Hypothalamus (tissue), 51 donors: ENCODE measurements at regions not wholly inside any gene's neighbourhood (a gene's known extent, or its start where the extent isn't known, plus 50 kb on each side); places are given as distances from the start of the nearest gene placed in this dataset.
A peak's percentile ranks its signal among the peaks of the same experiment; 100 is the strongest.

Experiments used
- DNase-seq, 51 donors: peaks; one replicate each; lab custom pipeline; 2025; lab: John Stamatoyannopoulos, UW

DNA sequence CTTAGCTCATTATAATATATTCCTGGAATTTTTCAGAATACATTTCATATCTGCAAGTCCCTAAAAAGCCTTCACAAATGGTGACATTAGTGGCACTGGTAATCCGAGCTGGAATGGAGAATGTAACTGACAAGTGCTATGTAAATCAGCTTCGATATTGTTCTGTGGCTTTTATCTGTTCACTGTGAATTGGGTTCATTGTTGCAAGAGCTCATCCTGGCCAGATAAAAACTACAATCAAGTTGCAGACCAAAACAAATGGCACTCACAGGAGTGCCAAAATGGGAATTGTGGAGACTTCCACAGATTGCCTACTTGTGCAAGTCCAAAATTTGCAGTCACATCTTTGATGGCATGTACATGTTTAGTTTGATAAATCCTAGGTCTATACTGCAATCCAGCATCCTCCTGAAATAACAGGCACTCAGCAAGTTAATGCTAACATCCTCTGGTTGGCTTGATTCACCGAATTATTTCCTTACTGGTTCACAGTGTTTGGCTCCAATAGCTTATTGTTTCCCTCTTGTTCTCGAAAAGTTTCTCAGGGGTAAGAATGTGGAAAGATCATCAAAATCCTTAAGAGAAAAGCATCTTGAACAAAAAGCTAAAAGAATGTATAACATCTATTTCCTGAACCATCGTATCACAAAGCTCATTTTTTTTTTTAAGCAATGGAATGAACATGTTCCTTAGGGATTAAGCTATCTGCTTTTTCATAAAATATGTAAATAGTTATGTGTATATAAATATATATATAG is 904.9 kb downstream of the CENPC start:
- no peak for DNase-seq

DNA sequence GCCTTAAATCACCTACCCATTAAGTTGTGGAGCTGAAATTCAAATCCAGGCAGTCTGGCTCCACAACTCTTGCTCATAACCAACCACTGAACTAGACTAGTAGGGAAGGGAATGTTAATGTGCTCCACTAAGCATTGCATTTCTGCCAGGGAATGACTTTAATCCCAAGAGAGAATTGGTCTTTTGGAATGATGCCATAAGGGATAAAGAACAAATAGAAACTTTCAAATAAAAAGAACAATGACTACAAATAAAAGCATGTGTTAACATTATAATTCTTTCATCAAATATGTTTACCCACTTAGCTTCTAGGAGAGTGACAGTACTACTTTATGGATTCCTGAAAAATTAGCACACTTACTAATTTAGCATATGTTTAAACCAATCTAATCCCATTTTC is 905.9 kb downstream of the CENPC start:
- DNase-seq = no peak

DNA sequence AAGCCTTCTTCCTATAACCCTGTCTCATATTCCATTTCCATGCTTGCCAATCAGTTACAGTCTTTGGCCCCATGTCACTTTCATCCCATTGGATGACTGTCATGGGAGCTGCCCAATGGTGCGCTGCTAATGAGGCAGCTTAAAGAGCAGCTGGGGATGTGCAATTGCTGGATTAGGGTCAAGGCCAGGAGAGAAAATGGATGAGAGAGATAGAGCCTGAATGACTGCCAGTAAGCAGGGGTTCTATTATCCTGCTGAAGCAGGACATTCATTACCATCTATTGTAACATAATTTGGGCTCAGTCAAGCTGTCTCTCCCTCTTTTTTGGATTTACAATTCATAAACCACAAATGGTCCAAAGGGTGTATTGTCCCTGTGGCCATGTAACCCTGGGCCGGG is 909.0 kb downstream of the CENPC start:
- no peak for DNase-seq

DNA sequence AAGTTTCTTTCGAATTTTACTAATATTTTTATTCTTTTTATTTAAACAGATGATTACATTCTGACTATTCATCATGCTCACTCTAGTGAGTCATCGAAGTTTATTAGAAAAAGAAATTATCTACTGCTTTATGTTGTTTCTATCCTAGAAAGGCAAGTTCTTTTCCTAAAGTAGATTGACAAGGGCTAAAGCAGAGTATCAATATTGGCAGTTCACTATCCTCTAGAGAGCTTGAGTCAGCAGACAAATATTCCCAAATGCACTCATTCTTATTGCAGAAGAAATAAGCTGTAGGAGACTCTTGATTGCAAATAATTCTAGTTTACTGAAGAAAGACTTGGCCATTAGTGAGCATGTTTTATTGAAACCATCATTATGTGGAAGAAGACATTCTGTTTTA is 911.8 kb downstream of the CENPC start:
- DNase-seq = no peak

DNA sequence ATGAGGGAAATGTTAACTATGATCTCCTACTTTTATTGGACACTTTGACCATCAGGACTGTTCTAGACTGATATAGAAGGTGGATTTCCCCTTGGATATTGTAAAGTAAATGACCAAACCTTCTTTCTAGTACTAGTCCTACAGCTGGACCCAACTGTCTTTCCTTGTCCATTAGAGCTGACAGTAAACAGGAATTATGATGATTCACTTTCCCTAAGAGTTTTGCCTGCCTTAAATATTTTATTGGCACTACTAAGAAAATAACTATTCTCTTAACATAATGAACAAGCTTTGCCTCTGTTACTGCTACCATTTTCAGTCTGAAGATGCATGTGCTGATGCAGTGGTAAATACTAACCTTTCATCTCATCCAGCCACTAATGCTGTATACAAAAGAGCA is 915.4 kb downstream of the CENPC start:
- no peak for DNase-seq

DNA sequence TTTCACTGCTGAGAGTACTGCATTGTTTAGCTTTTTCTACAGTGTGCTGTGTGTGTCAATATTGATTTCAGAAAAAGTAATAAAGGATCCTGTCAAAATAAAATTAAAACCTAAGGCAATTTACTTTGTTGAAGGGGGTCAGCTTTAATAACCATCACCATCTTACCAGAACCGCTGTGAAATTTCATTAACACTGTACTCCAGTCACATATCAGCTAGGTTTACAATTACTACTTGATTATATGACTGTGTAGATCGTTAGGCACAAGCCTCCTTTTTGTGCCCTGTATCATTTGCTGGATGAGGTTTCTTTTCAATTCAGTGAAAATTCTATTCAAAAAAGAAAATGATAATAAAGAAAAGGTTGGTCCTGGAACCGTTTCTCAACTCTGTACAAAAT is 917.2 kb downstream of the CENPC start:
- no peak for DNase-seq

- DNase-seq = no peak
These were observed 919.8 kb downstream of the CENPC start for GRCh38 chr4:66625480-66625879.

GRCh38 chr4:66613591-66613990 is 931.7 kb downstream of the CENPC start:
- DNase-seq = no peak

DNA sequence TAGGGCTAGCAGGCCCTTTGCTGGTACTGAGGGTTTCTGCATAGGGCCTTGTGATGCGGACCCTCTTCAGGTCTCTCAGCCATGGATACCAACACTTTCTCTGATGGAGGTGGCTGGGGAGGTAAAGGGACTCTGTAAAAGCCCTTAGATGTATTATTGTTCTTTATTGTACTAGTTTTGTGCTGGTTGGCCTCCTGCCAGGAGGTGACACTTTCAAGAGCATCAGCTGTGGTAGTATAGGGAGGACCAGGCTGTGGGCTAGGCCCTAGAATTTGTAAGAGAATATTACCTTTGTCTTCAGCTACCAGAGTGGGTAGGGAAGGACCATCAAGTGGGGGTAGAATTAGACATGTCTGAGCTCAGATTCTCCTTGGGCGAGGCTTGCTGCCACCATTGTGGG is 936.3 kb downstream of the CENPC start:
- no peak for DNase-seq

GRCh38 chr4:66606908-66607307 is 936.6 kb upstream of the EPHA5 start:
- no peak for DNase-seq

GRCh38 chr4:66606215-66606614 is 935.9 kb upstream of the EPHA5 start:
- no peak for DNase-seq

DNA sequence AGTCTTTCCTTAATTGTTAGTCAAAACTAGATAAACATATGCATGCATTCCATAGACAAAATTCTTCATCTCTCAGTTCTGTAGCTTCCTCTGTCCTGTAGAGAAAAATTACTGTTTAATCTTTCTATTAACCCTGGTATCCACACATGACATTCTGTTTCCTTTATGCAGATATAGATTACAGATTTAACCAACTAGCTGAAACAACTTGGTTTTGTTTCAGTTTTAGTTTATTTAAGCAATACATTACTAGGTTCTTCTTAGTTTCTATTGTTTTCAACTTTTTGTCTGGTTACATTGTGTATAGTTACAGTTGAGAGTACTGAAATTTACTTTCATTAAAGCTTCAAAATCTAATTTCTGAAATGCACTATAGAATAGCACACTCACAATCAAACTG is 933.9 kb upstream of the EPHA5 start:
- no peak for DNase-seq

DNA sequence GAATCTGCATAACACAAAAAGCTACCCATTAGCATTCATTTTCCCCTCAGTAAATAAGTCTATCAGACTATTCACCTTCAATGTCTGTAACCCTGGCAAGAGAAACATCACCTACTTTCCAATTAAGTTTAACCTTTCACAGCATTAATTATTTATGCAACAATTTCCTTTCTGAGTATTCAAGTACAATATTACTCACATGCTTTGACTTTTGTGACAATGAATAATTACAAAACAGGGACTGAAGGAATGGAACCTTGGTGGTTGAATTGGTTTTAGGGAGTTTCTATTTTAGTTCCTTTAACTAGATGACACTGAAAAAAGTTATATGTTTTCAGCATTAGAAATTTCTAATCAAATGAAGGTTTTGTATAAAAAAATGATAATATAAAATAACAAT is 932.3 kb upstream of the EPHA5 start:
- DNase-seq = no peak

- no peak for DNase-seq
These were observed 921.7 kb upstream of the EPHA5 start for GRCh38 chr4:66591968-66592367.

DNA sequence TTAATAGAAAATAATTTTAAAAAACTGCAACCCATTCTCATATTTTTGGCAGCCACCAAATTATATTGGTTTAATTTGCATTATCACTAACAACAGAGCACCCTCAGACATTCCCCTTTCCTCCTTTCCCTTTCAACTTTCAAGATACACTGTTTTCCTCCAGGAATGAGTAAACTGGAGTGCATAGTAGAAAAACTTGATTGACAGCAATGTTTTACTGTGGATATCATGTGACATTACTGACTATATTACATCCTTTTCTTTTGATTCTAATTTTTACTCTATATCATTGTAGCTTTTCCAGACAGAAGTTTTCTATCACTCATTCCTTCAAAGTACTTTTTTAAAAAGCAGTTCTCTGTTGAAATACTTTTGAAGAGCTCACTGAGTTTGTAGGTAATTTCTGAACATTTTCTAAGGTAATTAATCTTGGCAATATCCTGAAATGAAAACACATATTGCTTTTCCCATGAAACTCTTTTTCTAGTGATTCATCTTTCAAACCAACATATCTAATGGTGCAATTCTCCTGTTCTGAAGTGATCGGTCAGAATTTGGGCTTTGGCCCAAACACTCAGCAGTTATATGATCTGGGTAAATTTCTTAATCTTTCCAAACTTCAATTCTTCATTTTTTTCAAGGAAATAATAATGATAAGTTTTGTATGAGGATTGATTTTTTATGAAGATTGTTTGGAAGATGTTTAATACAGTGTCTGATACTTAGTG is 920.4 kb upstream of the EPHA5 start:
- DNase-seq = no peak

GRCh38 chr4:66589183-66589582 is 918.9 kb upstream of the EPHA5 start:
- DNase-seq = no peak

- DNase-seq = no peak
These were observed 915.5 kb upstream of the EPHA5 start for GRCh38 chr4:66585767-66586166.

DNA sequence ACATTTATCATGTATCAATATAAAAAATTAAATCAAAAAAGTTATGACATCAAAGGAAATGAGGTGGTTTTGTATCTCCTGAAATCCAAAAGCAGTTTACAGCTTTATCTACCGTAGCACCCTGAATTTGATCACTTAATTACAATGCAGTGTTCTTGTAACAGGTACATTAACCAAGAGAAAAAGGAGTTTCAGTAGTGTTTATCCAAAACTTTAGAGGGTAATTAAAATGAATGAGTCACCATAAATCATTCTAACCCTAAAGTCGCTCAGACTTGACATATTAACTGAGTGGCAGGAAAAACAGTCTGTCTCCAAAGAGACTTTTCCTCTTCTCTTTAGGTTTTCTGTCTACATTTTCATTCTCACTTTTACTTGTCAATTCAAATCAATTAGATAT is 907.6 kb upstream of the EPHA5 start:
- no peak for DNase-seq

- peak in 1 of 51 donors; percentile 3 for DNase-seq
These were observed 904.9 kb upstream of the EPHA5 start for GRCh38 chr4:66575008-66575696.

DNA sequence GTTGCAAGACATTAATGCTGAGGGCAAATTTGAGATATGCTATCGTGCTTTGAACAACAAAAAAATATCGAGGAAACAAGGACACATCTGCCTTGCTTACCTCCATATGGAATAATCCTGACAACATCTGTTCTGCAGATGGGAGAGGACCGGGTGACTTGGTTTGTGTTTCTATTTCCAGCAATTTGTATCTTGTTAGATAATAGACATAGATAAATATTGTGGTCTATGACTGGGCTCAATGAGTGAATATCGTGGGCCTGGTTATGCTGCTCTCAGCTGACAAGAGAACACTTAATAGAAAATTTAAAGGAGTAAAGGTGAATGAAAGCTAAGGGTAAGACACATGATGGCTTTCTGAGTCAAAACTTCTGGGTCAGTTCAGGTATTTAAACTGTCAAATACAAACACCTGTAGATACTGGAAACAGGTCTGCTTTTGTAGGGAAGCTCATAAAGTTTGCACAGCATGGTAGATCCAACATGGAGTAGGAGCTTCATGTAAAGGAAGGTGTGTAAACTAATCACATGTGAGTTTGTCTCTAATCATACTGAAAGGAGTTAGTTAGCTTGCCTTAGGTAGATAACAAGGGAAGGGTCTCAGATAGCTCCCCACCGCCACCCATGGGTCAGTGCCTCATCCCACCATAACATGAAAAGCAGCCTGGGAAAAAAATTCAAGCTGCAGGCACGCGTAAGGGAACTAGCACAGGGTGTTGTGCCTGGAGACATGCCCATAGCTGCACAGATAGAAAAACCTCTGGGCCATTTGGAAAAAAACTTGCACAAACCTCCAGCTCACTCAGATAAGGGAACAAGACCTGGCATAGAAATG is 904.1 kb upstream of the EPHA5 start:
- DNase-seq = no peak

GRCh38 chr4:66572949-66573348 is 902.7 kb upstream of the EPHA5 start:
- DNase-seq = no peak
